Activated naive CD4-positive, alpha-beta T cell (primary cell): ENCODE measurements at regions not wholly inside any gene's neighbourhood (a gene's known extent, or its start where the extent isn't known, plus 50 kb on each side); places are given as distances from the start of the nearest gene placed in this dataset.
"Not testable (repeated sequence)": the region's sequence is repeated elsewhere in the genome, so short reads cannot be mapped to it uniquely, and the experiment has no call there.

Source experiments
- DNase-seq, 4 experiments: peaks; one replicate each; lab custom pipeline; 2025; lab: John Stamatoyannopoulos, UW

DNA sequence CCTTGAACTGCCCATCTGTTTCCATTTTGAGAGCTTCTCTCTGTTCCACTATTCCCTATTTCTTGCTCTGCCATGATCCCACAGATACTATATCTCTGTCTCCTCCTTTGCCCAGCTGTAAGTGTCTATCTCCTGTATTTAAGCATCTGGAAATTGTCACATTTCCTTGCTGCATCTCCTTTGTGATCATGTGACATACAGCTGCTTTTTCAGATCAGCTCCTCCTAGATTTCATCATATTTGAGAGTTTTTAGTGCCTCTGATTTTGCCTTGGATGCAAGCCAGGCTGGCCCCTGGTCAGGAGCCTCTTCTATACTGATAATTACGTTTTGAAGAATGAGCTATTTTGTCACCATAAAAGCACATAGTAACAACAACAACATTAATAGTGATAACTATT lies 131.7 kb upstream of the TNP1 start:
- DNase-seq: no peak

DNA sequence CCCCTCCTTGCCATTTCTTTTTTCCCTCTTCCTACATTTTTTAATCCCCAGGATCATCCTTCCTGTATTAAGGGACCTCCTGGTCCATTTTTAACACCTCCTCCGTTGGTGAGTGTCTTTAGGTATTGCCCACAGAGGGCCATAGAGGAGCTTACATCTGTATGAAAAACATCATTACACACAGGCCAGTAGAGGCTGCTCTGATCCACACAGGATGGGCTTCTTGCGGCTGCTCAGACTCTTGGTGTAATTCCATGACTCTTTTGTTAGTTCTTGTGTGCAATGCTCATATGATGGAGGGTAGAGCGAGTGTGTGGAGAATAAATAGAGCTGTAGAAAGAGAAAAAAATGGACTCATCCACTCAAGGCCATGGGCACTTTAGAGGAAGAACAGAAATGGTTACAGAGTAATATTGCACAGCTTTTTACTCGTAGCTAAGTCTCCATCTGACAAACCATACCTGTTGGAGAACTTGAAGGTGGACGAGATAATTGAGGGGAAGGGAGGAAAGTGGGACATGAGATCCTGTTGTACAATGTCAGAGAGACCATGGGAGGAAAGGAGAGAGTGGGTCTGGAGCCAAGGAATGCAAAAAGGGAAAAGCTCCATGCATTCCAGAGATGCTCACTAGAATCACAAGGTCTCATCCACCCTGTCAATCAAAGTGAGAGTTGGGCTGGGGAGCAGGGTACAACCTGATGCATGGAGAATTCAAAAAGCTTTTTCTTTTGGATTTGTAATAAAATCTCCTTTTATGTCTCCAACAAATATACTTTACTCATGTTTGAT lies 129.7 kb upstream of the TNP1 start:
- no peak for DNase-seq

DNA sequence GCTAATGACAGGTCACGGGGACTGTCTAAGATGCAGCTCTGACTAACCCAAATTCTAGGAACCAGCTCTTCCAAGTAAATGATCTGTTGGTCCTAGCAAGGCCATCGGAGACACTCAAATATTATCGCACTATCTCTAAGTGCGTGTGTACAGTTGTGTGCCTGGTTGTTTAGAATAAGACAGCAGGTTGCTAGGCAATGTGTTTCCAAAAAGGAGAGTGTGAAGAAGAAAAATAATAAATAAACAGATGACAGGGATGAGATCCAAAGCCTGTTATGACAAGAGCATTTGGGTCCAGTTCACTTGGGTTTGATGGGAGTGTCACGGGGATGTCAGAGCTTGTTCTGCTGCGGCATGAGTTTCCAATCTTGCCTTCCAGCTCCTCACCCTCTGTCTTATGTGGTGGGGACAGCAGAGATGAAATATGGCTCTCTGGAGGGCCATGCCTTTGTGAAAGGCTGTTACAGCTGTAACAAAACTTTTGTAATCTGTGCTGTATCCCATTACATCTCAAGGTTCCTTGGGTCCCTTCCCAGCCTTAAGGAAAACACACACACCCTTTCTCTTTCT lies 127.5 kb upstream of the TNP1 start:
- DNase-seq: no peak

DNA sequence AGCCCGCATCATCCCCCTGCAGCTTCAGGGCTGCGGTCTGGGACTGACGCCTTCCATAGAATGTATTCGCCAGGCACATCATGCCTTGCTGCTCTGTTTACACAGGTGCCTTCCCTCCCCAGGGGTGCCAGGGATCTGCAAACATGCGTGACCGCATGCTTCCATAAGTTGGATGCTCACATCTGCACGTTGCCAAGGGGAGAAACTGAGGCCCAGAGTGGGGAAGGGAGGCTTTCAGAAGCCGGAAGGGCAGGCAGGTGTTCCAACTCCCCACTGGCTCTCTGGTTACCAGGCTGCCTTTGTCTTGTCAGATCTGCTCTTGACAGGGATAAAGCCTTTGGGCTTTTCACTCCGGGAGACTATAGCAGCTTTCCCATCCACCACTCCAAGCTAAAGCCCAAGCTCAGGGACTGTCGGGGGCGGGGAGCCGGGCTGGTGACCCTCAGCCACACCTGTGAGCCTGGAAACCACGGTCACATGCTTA lies 125.8 kb upstream of the TNP1 start:
- no peak for DNase-seq

DNA sequence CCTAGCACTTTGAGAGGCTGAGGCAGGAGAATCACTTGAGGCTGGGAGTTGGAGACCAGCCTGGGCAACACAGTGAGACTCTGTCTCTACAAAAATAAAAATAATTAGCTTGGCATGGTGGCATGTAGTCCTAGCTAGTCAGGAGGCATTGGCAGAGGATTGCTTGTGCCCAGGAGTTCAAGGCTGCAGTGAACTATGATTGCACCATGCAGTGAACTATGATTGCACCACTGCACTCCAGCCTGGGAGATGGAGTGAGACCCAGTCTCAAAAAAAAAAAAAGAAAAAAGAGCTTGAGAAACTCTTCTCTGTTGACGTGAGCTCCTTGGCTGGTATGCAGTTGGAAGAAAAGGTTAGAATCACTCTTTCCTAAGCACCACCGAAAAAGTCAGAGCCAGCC lies 125.1 kb upstream of the TNP1 start:
- DNase-seq: no peak

DNA sequence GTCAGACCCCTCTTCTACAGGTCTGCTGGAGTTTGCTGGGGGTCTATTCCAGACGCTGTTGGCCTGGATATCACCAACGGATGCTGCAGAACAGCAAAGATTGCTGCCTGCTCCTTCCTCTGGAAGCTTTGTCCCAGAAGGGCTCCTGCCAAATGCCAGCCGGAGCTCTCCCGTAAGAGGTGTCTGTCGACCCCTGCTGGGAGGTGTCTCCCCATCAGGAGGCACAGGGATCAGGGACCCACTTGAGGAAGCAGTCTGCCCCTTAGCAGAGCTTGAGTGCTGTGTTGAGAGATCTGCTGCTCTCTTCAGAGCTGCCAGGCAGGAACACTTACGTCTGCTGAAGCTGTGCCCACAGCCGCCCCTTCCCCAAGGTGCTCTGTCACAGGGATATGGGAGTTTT lies 122.1 kb upstream of the TNP1 start:
- DNase-seq: not testable (repeated sequence)

DNA sequence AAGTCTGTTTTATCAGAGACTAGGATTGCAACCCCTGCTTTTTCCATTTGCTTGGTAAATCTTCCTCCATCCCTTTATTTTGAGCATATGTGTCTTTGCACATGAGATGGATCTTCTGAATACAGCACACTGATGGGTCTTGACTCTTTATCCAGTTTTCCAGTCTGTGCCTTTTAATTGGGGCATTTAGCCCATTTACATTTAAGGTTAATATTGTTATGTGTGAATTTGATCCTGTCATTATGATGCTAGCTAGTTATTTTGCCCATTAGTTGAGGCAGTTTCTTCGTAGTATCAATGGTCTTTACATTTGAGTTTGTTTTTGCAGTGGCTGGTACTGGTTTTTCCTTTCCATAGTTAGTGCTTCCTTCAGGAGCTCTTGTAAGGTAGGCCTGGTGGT lies 120.6 kb upstream of the TNP1 start:
- DNase-seq: not testable (repeated sequence)

DNA sequence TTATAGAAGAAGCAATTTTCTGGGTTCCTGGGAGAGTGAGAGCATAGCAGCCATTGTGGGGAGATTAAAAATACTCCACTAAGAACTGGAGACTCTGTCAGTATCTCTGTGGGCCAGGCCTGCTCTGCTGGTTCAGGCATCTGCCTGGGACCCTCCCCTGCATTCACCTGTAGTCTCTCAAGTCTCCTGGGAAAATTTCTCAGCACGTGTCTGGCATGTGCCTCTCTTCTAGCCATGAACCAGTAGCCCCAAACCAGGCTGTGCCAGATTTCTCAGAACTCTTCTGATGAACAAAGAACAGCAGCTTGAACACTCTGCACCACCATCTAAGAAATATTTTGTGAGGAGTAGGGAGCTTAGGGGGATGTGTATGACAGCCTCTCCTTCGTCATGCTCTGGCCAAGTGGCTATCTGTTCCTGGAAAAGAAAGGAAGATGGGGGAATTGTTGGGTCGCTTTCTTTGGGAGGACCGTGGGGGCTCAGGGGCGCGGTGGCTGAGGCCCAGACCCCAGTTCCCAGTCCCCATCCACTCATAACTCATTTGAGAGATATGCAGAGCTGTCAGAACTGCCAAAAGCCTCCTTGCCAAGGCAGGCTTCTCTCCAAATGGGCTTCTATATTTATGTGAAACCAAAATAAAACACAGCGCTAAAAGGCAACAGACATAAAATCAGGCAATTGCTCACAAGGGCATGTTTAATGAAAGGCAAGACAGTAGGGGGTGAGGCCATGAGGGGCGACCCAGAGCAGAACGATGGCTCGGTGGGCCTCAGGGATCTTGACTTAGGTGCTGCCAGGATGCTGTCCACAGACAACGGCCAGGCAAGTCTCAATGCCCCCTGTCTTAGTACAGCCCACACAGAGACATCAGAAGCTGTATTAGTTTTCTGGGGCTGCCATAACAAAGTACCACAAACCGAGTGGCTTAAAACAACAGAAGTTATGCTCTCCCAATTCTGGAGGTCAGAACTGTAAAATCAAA lies 114.7 kb upstream of the TNP1 start:
- no peak for DNase-seq

DNA sequence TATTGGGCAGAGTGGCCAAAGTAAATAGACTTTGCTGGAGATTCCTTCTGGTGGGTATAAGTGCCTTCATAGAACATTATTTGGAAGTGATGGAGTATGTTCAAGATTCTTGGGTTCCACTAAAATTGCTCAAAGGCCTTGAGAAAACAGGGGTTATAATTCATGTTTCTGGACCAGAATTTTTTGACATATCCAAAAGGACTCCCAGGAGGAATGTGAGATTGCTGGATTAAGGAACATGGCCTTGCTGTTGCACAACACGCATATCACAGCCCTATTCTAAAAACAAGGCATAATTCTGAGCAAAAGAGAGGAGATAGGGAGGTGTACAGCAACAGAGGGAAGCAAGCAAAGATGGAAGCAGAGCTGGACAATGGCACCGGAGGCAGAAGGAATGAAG lies 111.7 kb upstream of the TNP1 start:
- no peak for DNase-seq

DNA sequence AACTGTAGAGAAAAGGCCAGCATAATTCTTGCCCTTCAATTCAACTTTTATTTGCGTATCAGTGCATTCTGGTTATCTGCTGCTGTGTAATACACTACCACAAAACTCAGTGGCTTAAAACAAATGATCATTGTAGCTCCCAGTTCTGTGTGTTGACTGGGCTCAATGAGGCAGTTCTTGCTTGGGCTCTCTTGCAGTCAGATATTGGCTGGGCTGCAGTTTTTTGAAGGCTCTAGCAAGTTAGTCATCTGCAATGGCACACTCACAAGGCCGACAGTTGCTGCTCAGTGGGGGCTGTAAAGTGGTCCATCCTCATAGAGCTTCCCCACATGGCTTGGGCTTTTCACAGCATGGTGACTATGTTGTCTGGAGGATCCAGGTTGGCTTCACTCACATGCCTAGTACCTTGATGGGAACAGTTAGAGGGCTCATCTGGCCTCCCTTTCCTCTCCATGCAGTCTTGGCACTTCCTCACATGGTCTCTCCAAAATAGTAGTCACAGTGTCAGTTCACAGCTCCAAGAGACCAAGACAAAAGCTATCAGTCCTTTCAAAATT lies 110.6 kb upstream of the TNP1 start:
- DNase-seq: no peak

DNA sequence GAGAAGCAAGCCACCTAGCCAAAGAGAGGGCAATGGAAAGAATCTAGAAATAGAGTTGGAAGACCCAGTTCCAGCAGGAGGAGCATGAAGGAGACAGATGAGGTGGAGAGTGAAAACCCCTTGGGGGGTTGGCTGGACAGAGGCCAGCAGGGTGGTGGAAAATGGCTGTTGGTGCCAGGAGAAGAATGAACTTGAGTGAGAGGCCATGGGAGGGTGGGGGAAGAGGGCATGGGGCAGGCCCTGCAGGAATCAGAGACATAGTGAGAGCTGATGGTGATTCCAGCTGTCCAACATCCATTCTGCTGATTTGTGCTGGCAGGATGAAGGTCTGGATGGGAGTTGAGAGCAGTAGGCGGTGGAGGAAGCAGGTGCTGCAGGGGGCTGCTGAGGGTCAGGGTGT lies 108.0 kb upstream of the TNP1 start:
- DNase-seq: no peak

DNA sequence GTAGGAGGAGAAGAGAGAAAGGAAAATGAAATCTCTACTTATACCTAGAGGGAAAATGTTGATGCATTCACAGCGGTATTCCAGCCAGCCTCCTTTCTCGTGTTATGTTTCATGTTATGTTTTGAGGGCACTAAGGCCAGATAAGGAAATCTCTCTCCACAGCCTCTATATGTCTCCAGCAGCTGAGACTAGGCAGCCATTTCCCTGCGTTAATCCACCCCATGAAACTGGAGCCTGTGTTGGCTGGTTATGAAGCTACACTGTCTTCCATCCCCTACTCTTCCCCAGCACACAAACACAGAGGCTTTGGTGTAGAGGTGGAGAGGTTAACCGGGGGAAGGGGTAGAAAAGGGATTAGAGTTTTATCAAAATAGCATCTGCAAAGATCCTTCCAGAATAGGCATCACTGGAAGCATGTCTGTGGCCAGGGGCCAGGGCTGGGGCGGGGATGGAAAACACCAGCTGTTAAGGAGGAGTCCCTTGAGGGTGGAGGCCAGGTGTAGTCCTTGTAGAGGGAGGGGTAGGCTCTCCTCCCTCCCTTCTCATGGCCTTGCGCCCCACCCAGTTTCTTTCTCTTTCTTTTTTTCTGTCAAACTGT lies 100.9 kb upstream of the TNP1 start:
- no peak for DNase-seq

DNA sequence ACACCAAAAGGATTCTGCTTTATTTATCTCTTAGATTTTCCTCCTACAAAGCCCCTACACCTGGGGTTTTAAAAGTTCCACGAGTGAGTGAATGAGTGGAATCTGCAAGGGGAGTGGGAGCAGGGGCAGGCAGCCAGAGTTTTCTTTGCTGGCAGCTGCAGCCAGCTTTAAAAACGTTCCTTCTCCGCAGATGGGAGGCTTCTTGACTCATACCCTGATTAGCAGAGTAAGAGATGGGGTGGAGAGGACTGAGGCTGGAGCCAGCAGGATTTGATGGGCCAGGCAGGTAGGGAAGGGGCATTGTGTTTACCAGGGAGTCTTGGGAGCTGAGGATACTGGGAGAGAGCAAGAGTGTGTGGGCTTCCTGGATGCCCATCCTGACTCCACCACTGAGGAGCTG lies 99.6 kb upstream of the TNP1 start:
- DNase-seq: no peak

DNA sequence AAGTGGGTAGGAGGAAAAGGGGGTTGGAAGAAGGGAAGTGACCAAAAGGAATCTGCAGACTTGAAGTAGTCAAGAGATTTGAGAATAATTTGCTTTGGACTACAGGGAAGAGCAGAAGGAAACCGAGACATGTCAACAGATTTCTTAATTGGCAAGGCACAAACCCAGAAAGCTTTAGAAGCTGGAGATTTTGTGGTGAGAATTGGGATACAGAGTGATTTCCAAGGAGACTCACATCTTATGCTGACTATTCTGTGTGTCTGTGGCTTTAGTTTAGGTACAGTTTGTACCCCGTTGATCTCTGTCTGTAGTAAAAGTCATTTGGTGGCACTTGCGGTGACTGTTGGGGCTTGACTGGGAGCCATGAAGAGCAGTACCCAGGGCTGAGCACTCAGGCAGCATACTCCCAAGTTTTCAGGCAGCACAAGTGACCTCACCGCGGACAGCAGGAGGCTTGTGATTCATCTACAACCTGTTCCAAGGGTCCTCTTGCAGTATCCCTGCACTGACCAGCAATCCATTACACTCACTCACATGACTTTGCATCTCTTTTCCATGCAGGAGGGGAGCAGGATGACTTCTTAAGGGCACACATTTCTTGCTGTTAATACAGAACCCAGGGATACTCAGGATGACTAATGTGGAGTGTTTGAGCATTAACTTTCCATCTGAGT lies 97.1 kb upstream of the TNP1 start:
- no peak for DNase-seq

DNA sequence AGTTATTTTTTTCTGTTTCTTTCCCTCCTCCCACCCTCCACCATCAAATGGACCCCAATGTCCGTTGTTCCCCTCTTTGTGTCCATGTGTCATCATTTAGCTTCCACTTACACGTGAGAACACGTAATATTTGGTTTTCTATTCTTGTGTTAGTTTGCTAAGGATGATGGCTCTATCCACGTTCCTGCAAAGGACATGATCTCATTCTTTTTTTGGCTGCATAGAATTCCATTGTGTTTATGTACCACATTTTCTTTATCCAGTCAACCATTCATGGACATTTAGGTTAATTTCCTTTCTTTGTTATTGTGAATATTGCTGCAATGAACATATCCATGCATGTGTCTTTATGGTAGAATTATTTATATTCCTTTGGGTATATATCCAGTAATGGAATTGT lies 91.3 kb upstream of the TNP1 start:
- DNase-seq: no peak

DNA sequence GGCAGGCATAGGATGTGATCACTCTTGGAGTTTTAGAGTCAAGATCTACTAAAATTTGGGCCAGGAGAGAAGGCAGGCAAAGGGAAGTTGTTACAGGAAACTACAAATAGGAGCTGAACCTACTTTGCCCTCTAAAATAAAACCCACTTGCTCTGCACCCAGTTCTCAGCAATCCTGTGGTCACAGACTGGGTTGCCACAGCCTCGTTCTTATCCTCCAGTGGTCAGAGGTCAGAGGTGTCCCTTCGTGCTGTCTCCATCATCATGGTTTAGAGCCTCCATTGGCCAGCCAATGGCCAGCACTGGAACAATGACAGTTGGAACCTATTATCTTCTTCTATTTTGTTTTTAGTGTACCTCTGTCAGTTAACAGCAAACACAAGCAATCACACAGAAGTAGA lies 90.7 kb upstream of the TNP1 start:
- DNase-seq: no peak

DNA sequence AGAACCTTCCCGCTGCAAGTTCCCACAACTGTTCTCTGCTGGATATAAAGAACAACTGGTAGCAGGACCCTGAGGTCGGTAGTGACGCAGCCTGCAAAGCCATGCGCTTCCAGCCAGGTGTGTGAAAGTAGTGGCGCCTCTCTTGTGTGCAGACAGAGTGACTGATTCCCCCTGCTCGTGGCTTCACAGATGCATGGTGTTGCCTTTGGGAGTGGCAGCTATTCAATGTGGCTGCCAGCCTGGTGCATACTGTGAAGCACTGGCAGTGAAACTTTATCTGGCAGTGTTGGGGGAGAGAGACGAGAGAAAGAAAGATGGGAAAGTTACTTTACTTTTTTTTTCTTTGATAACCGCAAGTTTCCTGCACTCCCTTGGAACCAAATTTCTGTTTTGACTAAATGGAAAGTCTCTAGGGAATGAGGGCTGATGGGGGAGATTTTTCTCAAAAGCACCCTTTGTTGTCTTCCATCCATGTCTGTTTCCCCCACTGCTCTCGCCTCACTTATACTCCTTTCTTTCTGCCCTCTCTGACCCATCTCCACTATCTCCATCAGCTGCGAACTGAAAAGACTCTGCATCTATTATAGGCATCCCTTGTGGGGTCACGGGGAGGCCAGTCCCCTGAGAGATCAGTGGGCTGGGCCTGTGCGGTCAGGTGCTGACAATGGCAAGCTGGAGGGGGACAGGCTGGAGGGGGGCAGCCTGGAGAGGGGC lies 90.0 kb upstream of the TNP1 start:
- DNase-seq: no peak

DNA sequence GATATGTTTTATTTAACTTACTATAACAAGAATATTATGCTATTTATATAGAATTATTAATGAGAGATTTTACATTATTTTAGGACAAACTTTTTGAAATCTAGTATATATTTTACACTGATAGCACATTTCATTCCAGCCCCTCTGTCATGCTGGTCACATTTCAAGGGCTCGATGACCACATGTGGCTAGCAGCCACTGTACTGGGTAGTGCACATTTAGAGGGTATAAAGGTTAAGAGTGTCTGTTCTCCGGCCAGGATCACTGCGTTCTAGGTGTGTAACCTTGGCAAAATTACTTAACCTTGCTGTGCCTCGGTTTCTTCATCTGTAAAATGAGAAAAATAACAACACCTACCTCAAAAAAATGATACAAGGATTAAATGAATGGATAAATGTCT lies 87.2 kb upstream of the TNP1 start:
- no peak for DNase-seq

DNA sequence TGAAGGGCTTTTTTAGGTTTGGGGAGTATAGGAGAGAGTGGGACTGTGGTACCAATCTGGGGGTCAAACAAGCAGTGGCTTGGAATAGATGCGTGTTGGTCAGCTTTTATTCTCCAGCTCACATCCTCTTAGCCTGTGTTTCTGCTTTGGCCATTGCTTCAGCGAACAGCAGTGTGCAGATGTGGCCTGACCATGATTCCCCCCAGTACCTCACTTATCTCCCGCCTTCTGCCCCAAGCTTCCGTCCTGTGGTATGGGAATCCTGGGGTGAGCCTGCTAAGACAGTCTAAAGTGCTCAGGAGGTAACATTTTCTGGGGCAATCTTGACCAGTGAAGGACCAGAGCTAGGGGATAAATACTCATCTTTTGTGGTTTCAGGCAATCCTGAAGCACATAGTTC lies 84.9 kb upstream of the TNP1 start:
- no peak for DNase-seq

DNA sequence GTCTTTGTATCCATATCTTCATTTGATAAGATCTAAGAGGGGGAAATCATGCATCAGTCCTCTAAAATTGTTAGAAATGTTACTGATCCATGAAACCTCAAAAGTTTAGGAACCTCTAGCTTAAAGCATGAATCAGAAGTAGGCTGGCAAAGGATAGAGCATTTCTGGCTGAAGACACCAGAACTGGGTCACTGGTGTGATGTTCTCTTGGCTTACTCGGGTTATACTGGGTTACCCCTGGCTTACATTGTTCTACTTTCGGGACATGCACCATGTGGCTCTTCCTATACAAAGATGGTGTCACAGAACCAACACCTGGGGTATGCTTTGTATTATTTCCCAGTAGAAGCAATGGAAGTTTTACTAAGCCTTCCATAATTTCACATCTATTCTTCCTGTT lies 83.2 kb upstream of the TNP1 start:
- no peak for DNase-seq

DNA sequence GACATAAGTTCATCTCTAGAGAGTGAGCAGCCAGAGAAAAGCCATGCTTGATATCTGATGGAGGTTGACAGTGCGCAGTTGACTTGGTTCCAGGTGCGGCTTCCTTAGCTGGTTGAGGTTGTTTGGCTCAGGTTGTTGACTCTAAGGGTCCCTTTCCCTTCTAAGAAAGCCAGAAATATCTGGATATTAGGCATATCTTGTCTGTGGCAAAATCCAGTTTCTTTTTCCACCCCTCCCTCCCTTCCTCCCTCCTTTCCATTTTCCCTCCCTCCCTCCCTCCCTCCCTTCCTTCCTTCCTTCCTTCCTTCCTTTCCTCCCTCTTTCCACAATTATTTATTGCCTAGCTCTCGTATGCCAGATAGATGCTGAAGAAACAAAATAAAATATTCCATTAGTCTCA lies 82.6 kb upstream of the TNP1 start:
- no peak for DNase-seq
